ENCODE measurements at regions not wholly inside any gene's neighbourhood (a gene's known extent, or its start where the extent isn't known, plus 50 kb on each side); places are given as distances from the start of the nearest gene placed in this dataset.

DNA sequence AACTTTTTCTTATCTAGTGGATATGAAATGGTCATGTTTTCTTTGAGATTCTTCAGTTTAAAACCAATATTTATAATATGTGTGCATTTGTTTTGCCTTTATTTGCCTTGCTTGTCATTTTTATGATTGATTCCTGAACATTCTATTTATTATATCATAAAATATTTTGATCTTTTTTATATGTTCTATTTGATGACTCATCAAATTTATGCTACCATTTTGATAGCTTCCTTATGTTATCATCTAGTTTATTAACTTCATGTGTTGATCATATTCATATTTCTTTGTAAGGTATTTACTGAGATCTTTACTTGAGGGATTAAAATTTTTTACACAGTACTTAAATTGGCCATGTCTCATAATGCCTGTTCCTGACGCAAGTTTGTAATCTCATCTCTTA, 1650.0 kb downstream of the AMY1C start:
- H3K27ac ChIP-seq = no peak overlapping the region
- DNase-seq (ENCODE audit: low spot score) = no peak
- H3K4me3 ChIP-seq = no peak overlapping the region
- no peaks in the 10 kb centered on the region for H3K27me3 ChIP-seq
- H3K4me1 ChIP-seq = no peaks in the 10 kb centered on the region
- no peaks in the 10 kb centered on the region for H3K36me3 ChIP-seq
- H3K9me3 ChIP-seq = peaks cover 0 to 4% of the 10 kb centered on the region in 2 donors
- TF ChIP-seq, protein P1, sequence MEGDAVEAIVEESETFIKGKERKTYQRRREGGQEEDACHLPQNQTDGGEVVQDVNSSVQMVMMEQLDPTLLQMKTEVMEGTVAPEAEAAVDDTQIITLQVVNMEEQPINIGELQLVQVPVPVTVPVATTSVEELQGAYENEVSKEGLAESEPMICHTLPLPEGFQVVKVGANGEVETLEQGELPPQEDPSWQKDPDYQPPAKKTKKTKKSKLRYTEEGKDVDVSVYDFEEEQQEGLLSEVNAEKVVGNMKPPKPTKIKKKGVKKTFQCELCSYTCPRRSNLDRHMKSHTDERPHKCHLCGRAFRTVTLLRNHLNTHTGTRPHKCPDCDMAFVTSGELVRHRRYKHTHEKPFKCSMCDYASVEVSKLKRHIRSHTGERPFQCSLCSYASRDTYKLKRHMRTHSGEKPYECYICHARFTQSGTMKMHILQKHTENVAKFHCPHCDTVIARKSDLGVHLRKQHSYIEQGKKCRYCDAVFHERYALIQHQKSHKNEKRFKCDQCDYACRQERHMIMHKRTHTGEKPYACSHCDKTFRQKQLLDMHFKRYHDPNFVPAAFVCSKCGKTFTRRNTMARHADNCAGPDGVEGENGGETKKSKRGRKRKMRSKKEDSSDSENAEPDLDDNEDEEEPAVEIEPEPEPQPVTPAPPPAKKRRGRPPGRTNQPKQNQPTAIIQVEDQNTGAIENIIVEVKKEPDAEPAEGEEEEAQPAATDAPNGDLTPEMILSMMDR (IDR thresholded peaks at IDR 0.05) = no peak

DNA sequence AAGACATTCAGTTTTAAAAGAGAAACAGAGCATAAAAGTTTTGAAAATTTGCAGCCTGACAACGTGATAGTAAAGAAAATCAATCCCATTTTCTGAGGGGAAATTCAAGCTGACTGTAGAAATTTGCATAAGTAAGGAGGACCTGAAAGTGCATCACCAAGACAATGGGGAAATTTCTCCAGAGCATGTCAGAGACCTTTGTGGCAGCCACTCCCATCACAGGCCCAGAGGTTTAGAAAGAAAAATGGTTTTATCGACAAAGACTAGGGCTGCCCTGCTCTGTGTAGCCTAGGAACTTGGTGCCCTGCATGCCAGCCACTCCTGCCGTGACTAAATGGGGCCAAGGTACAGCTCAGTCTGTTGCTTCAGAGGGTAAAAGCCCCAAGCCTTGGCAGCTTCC, 1640.2 kb upstream of the PRMT6 start:
- Histone ChIP-seq H3K9me3 (peaks cover 6 to 7% of the 10 kb centered on the region in 2 donors), H3K27ac (no peak overlapping the region), H3K27me3 (no peaks in the 10 kb centered on the region), H3K4me1 (no peaks in the 10 kb centered on the region), H3K36me3 (no peaks in the 10 kb centered on the region), H3K4me3 (no peak overlapping the region)
- DNase-seq (ENCODE audit: low spot score) = no peak
- TF ChIP-seq, protein P1 (IDR thresholded peaks at IDR 0.05) = no peak

DNA sequence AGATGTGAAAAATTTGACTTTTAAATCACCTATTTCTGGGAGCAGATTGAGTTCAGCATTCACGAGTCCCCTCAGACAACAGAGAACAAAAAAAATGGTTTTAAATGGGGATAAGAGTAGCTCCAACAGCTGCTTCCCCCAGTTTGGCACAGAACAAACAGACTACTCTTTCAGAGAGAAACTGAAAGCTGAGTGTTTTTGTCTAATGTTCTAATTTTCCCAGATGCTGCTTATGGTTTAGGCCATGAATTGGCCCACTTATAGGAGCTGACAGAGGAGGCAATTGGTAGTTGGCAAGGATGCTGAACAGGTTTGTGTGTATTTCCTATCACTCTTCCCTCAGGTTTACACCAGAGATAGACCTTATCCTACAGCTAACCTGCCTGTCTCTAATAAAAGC, 1637.4 kb upstream of the PRMT6 start:
- TF ChIP-seq, protein P1 (IDR thresholded peaks at IDR 0.05) = no peak
- Histone ChIP-seq H3K4me1 (no peaks in the 10 kb centered on the region), H3K4me3 (no peak overlapping the region), H3K27me3 (no peaks in the 10 kb centered on the region), H3K27ac (no peak overlapping the region), H3K36me3 (no peaks in the 10 kb centered on the region), H3K9me3 (peaks cover 6 to 7% of the 10 kb centered on the region in 2 donors)
- no peak for DNase-seq (ENCODE audit: low spot score)

DNA sequence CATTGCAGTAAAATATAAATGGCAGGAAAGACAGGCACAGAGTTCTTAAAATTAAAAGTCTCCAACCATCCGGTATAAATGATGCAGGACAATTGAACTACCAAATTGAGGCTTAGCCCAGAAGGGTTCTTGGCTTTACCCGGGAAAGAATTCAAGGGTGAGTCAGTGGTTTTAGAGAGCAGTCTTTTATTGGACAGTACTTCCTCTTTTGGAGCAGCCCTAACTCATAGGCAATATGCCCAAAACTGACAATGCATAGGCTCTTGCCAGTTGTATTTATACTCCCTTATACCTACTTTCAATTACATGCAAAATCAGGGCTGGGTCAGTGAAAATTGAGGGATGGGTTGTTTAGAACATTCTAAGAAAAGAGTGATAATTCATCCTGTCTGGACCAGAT, 1628.9 kb upstream of the PRMT6 start:
- no peaks in the 10 kb centered on the region for H3K27me3 ChIP-seq
- no peak overlapping the region for H3K27ac ChIP-seq
- no peaks in the 10 kb centered on the region for H3K9me3 ChIP-seq
- no peaks in the 10 kb centered on the region for H3K4me1 ChIP-seq
- no peak overlapping the region for H3K4me3 ChIP-seq
- TF ChIP-seq, protein P1 (IDR thresholded peaks at IDR 0.05) = no peak
- no peaks in the 10 kb centered on the region for H3K36me3 ChIP-seq
- DNase-seq (ENCODE audit: low spot score) = no peak

DNA sequence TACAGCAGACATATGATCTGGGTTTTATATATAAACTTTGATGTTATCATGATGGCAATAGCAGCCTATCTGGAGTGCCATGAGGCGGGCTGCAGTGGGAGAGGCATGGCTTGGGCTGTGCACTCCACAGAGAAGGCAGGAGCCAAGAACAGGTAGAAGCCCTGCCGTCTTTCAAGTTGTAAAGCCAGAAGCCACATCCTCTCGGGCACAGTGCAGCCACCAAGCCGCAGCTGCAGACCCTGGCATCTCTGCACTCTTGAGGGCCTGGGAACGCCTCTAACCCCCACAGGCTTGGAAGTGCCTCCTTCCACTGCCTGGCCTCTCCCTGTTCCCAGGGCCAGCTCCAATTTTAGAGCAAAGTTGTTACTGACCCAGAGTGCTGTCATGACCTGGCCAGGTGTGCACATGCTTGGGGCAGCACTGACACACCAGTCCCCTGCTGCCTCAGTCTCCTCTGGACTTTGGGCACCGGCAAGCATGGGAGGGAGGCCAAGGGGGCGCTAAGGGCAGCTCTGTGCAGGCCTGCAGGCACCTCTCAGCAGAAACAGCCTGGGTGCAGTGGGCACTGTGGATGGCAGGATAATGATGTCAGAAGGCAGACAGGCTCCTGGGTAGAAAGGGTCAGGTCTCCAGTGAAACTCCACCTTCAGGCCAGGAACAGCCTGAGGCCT, 1619.8 kb upstream of the PRMT6 start:
- TF ChIP-seq, protein P1 (IDR thresholded peaks at IDR 0.05) = no peak
- Histone ChIP-seq H3K36me3 (no peaks in the 10 kb centered on the region), H3K27me3 (no peaks in the 10 kb centered on the region), H3K4me1 (no peaks in the 10 kb centered on the region), H3K27ac (no peak overlapping the region), H3K9me3 (no peaks in the 10 kb centered on the region), H3K4me3 (no peak overlapping the region)
- DNase-seq (ENCODE audit: low spot score) = no peak

DNA sequence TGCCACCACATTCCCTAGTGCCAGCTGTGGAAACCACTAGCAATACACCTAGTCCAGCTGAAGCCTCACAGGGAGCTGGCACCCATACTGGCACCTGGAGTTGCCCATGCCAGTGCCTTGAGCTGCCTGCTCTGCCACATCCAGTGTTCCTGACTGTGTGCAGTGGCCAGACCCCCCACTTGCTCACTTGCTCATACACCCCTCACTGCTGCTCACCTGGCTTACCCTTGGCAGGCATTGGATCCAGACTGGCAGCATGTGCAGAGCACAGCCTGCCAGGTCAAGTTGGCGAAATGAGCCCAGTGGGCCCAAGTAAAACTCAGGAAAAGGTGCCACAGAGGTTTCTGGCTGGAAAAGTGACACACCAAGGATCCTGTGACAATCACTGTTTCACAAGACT, 1618.6 kb upstream of the PRMT6 start:
- Histone ChIP-seq H3K36me3 (no peaks in the 10 kb centered on the region), H3K4me3 (no peak overlapping the region), H3K9me3 (no peaks in the 10 kb centered on the region), H3K4me1 (no peaks in the 10 kb centered on the region), H3K27me3 (no peaks in the 10 kb centered on the region), H3K27ac (no peak overlapping the region)
- TF ChIP-seq, protein P1 (IDR thresholded peaks at IDR 0.05) = no peak
- DNase-seq (ENCODE audit: low spot score) = no peak

Measured in right atrium auricular region (tissue), 2 donors.